KBM-7 (cell line): ENCODE measurements at regions not wholly inside any gene's neighbourhood (a gene's known extent, or its start where the extent isn't known, plus 50 kb on each side); places are given as distances from the start of the nearest gene placed in this dataset.

Experiments used
- DNase-seq: peaks from one replicate; pipeline ENCODE4 v3.0.0-alpha.2; 2015
- in situ Hi-C: fragments of 300-500 bp; cut with MboI; formaldehyde crosslinking; loops from 2 replicates; pipeline ENCODE4 v1.14.3; 2020; ENCODE audit warnings: low sequenced_read_pairs, low pct_unique_long_range_greater_than_20kb, mixed read lengths

DNA sequence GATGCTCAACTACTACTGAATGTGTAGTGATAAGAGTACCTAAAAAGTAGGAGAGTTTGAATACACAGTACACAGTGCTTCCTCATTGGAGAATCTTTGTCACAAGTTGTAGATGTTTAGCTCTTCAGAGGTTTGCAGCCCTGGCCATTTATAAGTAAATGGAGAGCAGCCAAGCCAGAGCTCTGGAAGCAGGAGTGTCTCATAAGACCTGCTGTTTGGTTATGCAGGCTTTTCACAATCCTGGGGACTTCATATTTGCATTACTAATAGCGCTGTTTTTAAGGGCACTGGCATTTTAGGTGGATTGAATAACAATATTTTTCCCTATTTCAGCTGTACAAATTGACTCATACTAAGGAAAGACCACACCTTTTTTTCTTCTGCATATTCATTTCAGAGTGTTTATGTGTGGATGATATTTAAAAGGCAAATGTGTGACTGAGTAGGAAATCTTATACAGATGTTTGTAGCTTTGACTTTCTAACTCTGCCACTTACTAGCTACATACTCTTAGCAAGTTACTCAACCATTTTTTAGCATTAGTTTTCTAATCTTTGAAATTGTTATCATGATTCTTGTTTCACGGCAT, 730.5 kb upstream of the MAP3K7 start:
- no peak for DNase-seq
- in situ Hi-C loops, result no loop called here

DNA sequence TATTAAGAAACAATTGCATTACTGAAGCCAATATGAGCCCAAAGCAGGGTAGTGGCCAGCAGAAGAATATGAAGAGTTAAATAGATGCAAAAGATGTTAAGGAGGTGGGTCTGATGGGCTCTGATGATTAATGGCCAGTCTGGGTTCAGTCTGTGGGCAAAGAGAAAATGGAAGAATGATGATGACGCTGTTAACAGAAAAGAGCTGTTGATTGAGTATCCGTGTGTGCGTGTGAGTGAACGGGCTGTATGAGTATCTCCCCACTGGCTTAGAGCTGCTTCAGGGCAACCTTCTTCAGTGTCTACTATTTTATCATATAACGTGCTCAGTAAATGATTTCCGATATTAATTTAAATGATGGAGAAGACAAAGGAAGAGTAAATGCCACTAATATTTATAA, 723.3 kb upstream of the MAP3K7 start:
- no peak for DNase-seq
- in situ Hi-C loops, result no loop called here

- in situ Hi-C loops, result no loop called here
- DNase-seq, result no peak
These were observed 718.9 kb upstream of the MAP3K7 start for GRCh38 chr6:91305755-91306154.

- no peak for DNase-seq
- in situ Hi-C loops, result no loop called here
These were observed 717.6 kb upstream of the MAP3K7 start for GRCh38 chr6:91304521-91304920.

DNA sequence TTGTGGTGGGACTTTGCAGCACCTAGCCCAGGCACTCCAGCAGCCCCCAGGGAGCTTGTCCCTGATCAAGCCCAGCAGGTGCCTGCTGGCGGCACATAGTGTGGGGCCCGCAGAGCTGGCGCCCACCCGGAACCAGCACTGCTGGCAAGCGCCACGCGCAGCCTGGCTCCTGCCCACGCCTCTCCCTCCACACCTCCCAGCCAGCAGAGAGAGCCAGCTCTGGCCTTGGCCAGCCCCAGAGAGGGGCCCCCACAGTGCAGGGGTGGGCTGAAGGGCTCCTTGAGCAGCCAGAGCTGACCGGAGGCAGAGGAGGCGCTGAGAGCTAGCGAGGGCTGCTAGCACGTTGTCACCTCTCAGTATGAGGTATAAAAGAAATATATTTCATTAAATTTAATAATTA, 716.5 kb upstream of the MAP3K7 start:
- in situ Hi-C loops, result no loop called here
- no peak for DNase-seq

- in situ Hi-C loops, result no loop called here
- no peak for DNase-seq
These were observed 712.9 kb upstream of the MAP3K7 start for GRCh38 chr6:91299544-91300491.

DNA sequence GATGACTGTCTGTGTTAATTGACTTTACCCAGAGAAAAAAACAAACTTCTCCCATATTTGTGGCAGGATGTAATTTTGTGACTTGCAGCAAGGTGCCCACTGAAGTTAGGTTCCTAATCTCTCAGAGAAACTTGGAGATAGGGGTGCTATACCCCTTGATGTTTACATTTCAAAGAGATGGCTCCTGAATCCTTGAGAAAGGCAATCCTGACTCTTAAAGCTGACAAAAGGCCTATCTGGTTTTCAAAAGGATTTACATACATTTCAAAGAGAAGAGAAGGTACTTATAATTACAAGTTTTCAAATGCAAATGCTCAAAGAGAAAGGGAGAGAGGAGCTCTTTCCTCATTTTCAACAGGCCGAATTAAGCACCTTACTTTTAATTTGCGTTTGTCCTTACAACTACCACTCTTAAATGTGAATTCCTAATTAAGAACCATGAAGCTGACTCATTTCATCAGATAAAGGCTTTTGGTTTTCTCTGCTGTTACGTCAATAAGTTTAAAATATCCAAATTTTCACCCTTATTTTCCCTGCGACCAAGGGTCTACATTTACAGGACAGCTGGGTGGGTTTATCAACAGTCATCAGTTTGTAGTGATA, 711.8 kb upstream of the MAP3K7 start:
- in situ Hi-C loops, result no loop called here
- no peak for DNase-seq

GRCh38 chr6:91293395-91293794, 706.5 kb upstream of the MAP3K7 start:
- in situ Hi-C loops, result no loop called here
- no peak for DNase-seq

GRCh38 chr6:91291071-91291470, 704.2 kb upstream of the MAP3K7 start:
- DNase-seq, result no peak
- in situ Hi-C loops, result no loop called here

DNA sequence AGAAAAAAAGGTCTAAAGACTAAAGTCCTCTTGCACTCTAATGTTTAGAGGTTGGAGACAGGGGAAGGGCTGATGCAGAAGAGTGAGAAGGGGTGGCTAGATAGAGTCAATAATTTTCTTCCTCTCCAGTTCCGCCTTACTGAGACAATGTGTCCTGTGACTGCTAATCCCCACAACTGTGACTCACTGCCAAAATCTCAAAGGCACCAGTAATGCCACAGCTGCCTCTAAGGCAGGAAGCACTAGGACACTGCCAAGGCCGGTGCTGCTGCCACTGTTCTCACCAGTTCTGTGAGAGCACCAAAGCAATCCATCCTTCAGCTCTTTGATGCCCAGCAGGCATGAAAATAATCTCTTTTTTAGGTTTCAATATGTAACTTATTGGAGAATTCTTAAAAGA, 701.9 kb upstream of the MAP3K7 start:
- in situ Hi-C loops, result no loop called here

GRCh38 chr6:91281901-91282300, 695.0 kb upstream of the MAP3K7 start:
- DNase-seq, result no peak
- in situ Hi-C loops, result no loop called here

More for the DNA sequence above, 701.9 kb upstream of the MAP3K7 start:
- no peak for DNase-seq

DNA sequence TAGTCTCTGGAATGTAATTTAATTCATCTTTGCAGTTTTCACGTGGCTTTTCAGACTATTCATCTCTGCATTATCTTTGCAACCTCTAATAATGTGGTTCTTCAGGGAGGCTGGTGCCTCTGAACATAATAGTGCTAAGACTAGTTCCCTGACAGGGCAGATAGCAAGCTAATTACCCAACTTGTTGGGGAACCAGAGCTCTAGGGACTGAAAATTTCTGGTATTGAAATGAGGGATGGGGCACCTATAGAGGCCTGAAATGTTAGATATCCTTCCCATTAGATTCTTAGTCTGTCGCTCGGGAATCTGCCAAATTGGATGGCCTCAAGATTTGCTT, 693.6 kb upstream of the MAP3K7 start:
- in situ Hi-C loops, result no loop called here
- DNase-seq, result no peak

DNA sequence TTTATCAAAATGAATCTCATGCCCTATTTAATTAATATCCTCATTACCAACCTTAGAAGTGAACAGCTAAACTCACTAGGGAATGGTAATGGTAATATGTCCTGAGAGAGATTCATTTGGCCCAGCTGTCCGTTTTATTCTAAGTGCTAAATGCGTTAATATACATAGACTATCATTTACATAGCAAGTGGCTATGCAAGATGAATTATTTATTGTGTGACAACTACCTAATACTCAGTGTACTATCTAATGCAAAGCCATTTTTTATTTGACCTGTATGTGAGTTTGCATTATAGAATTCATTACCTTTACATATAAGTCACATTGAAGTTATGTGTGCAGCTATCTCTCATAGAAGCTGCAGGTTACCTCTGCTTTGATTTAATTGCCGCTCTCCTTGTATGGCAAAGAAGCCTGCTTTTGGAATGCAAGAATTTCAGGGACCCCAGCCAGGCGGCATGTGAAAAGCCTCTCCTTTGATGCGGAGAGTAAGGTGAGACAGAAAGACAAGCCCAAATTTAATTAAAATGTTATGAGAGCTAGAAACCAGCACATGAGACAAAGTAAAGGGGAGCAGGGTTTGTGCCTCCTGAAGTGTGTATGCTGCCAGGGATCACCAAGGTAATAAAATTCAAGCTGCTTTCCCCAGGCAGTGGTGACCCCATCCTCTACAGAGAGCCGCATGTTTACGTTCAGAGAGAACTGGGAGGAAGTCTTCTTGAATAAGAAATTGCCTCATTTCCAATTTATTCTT, 693.0 kb upstream of the MAP3K7 start:
- no peak for DNase-seq
- in situ Hi-C loops, result no loop called here

GRCh38 chr6:91278416-91278815, 691.5 kb upstream of the MAP3K7 start:
- in situ Hi-C loops, result no loop called here
- no peak for DNase-seq

DNA sequence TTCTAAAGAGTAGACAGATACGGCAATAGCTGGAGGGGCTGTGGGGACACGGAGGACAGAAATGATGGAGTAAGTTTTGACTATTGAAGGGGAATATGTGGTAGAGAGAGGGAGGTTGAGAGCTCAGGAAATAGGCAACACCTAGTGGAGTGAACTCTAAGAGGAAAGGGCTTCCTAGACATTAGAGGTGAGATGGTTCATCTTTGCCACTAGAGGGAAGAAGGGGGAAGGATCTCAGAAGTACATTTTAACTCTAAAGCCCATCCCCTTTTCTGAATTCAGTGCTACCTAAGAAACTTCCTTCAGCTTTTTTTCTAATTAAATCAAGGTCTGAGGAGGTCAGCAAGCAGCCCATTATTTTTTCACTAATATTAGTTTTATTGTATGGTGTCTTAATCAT, 689.4 kb upstream of the MAP3K7 start:
- in situ Hi-C loops, result no loop called here
- DNase-seq, result peak; percentile 36

GRCh38 chr6:91273729-91274128, 686.9 kb upstream of the MAP3K7 start:
- in situ Hi-C loops, result no loop called here
- peak; percentile 13 for DNase-seq

GRCh38 chr6:91271807-91272206, 684.9 kb upstream of the MAP3K7 start:
- DNase-seq, result no peak
- in situ Hi-C loops, result no loop called here

GRCh38 chr6:91268941-91269340, 682.1 kb upstream of the MAP3K7 start:
- no peak for DNase-seq
- in situ Hi-C loops, result no loop called here

DNA sequence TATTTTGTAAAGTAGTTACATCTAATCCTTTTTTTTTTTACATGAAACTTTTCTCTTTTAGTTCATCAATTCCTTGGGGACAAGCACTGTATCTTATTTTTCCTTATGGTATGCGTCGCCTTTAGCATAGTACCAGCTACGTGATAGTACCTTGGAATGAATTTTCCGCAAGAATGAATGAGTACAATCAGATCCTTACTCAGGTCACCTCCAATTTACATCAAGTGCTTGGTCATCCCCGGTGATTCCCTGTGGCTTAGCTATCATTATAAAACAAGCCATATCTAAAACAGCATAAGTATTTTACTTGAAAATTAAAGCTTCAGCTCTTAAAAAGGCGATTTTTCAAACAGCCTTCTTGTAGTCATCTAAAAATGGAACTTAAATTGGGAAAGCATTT, 680.4 kb upstream of the MAP3K7 start:
- in situ Hi-C loops, result no loop called here
- no peak for DNase-seq

DNA sequence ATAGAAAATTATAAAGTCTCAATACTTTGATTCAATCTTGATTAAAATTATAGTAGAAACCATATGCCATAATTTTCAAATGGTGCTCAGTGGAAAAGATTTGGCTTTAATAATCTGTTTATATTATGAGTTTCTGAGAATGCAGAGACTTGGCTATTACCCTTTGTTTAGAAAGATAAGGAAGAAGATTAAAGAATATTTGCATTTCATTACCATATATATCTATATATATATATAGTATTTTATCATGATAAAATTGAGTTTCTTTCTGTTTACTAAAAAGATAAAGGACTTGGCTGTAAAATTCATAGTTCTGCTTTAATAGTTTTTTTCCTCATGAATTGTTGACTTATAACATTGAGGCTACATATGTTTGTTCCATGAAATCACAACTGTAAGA, 679.3 kb upstream of the MAP3K7 start:
- in situ Hi-C loops, result no loop called here
- DNase-seq, result no peak
